Lower leg skin (tissue), 3 donors: ENCODE measurements at regions not wholly inside any gene's neighbourhood (a gene's known extent, or its start where the extent isn't known, plus 50 kb on each side); places are given as distances from the start of the nearest gene placed in this dataset.

Experiments
- CTCF ChIP-seq, 3 donors: fragments of 450-650 bp; IDR thresholded peaks; one replicate each; pipeline ENCODE4 v1.5.1; 2016; ENCODE audit warnings: antibody characterized with exemption in 3 of 3, mild to moderate bottlenecking in 3 of 3, moderate library complexity in 2 of 3
- POLR2A ChIP-seq, 2 donors: fragments of 450-650 bp; IDR thresholded peaks; one replicate each; pipeline ENCODE4 v1.6.1; 2016 to 2017; ENCODE audit warnings: antibody characterized with exemption in 2 of 2, mild to moderate bottlenecking in 1 of 2, moderate library complexity in 1 of 2

GRCh38 chr2:175359710-175360109, 178.2 kb upstream of the ATP5MC3 start:
- TF ChIP-seq CTCF (IDR thresholded peaks at IDR 0.05) (no peak), POLR2A (IDR thresholded peaks at IDR 0.05) (no peak)
